Keratinocyte (primary cell): ENCODE measurements at regions not wholly inside any gene's neighbourhood (a gene's known extent, or its start where the extent isn't known, plus 50 kb on each side); places are given as distances from the start of the nearest gene placed in this dataset.

Source experiments
- DNase-seq: peaks from one replicate; pipeline ENCODE4 v3.0.0-alpha.2; 2011; ENCODE audit warnings: low read depth, missing footprints, low spot score
- FAIRE-seq: peaks from 2 replicates; lab custom pipeline; 2011; peaks lifted over from hg19 to GRCh38; lab: Jason Lieb, UNC
- H2AFZ ChIP-seq: 2 replicates; pipeline ENCODE4 v1.6.0; 2012; ENCODE audit warnings: low read length, control low read depth, inconsistent platforms; ENCODE audit not compliant: control insufficient read depth
- H3K27ac ChIP-seq: 2 replicates; pipeline ENCODE4 v1.5.1; 2011; ENCODE audit warnings: low read length; ENCODE audit not compliant: control insufficient read depth, insufficient read depth
- H3K27me3 ChIP-seq: 3 replicates; pipeline ENCODE4 v1.6.0; 2011; ENCODE audit warnings: low read length; ENCODE audit not compliant: control insufficient read depth, insufficient read depth; ENCODE audit errors: extremely low read depth
- H3K36me3 ChIP-seq, 2 experiments: 2 replicates in 1 of 2; 3 replicates in 1 of 2; pipeline ENCODE4 v1.5.1; 2011; ENCODE audit warnings: low read length in 2 of 2, mild to moderate bottlenecking in 1 of 2; ENCODE audit not compliant: control insufficient read depth in 2 of 2, insufficient read depth in 2 of 2; ENCODE audit errors: extremely low read depth in 1 of 2
- H3K4me1 ChIP-seq: 3 replicates; pipeline ENCODE4 v1.5.1; 2011; ENCODE audit warnings: low read length; ENCODE audit not compliant: control insufficient read depth, insufficient read depth; ENCODE audit errors: extremely low read depth
- H3K4me2 ChIP-seq: 3 replicates; pipeline ENCODE4 v1.6.0; 2011; ENCODE audit warnings: low read depth, low read length; ENCODE audit not compliant: control insufficient read depth, insufficient read depth; ENCODE audit errors: extremely low read depth
- H3K4me3 ChIP-seq, 3 experiments: fragments of 200-600 bp in 1 of 3; sonication (generic) in 1 of 3; 2 replicates in 2 of 3; 3 replicates in 1 of 3; pipeline ENCODE4 v1.5.1; 2011 to 2016; ENCODE audit warnings: low read length in 3 of 3, mild to moderate bottlenecking in 3 of 3, control low read depth in 2 of 3, inconsistent platforms in 1 of 3, low read depth in 1 of 3, mixed read lengths in 1 of 3, mixed run types in 1 of 3, moderate library complexity in 1 of 3; ENCODE audit not compliant: control insufficient read depth in 2 of 3, insufficient read depth in 2 of 3; ENCODE audit errors: extremely low read depth in 1 of 3
- H3K79me2 ChIP-seq: 2 replicates; pipeline ENCODE4 v1.6.0; 2012; ENCODE audit warnings: low read length; ENCODE audit not compliant: control insufficient read depth, insufficient read depth
- H3K9ac ChIP-seq: 3 replicates; pipeline ENCODE4 v1.6.0; 2011; ENCODE audit warnings: low read length; ENCODE audit not compliant: control insufficient read depth, insufficient read depth; ENCODE audit errors: extremely low read depth
- H3K9me1 ChIP-seq: 3 replicates; pipeline ENCODE4 v1.6.0; 2011; ENCODE audit warnings: low read length; ENCODE audit not compliant: control insufficient read depth, insufficient read depth; ENCODE audit errors: extremely low read depth
- H3K9me3 ChIP-seq: 2 replicates; pipeline ENCODE4 v1.5.1; 2012; ENCODE audit warnings: low read depth, low read length; ENCODE audit not compliant: control insufficient read depth
- H4K20me1 ChIP-seq: 3 replicates; pipeline ENCODE4 v1.6.0; 2011; ENCODE audit warnings: low read length; ENCODE audit not compliant: control insufficient read depth, insufficient read depth; ENCODE audit errors: extremely low read depth
- CTCF ChIP-seq, 3 experiments: IDR thresholded peaks in 1 of 3; conservative IDR thresholded peaks in 1 of 3; optimal IDR thresholded peaks in 1 of 3; 2 replicates in 2 of 3; 3 replicates in 1 of 3; pipeline versions ENCODE3 to v1.5.1; 2011; ENCODE audit warnings: low read length in 3 of 3, mild to moderate bottlenecking in 3 of 3, moderate library complexity in 2 of 3, control low read depth in 1 of 3, inconsistent platforms in 1 of 3; ENCODE audit not compliant: insufficient read depth in 2 of 3; ENCODE audit errors: extremely low read depth in 1 of 3
- EZH2 ChIP-seq: IDR thresholded peaks from one replicate; pipeline ENCODE4 v1.6.1; 2012; ENCODE audit warnings: inconsistent platforms, mild to moderate bottlenecking, low read length, moderate library complexity
- dilution Hi-C: fragments of 300-500 bp; cut with MboI; formaldehyde crosslinking; loops from one replicate; pipeline ENCODE4 v1.7.0; 2020; ENCODE audit warnings: low sequenced_read_pairs; ENCODE audit not compliant: extremely low pct_ligation_motif_present

DNA sequence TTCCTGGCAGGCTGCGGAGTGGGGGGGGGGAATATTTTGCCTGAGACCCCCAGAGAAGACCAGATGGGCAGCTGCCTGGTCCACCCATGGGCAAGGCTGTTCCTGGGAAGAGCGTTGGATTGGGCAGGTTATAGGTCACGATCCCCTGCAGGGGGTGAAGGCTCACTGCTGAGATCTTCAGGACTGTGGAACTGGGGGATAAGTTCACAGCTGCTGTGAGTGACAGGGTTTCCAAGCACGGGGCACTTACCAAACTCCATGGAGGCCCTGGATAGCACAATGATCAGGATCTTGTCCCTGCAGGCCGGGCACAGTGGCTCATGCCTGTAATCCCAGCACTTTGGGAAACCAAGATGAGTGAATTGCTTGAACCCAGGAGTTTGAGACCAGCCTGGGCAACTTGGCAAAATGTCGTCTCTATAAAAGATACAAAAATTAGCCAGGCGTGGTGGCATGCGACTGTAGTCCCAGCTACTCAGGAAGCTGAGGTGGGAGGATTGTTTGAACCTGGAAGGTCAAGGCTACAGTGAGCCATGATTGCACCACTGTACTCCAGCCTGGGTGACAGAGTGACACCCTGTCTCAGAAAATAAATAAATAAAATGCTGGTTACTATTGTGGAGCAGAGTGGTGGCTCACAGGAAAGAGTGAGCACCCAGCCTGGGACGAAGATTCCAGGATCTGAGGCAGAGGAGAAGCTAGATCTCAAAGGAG, 68.0 kb upstream of the HELT start:
- Histone ChIP-seq H3K4me2 (no peak overlapping the region), H3K27me3 (peaks cover 5% of the 10 kb centered on the region), H3K4me3 (no peak overlapping the region), H2AFZ (no peak overlapping the region), H3K9me3 (no peaks in the 10 kb centered on the region), H3K9ac (no peak overlapping the region), H3K4me1 (peaks cover 4% of the 10 kb centered on the region), H3K36me3 (no peaks in the 10 kb centered on the region), H3K9me1 (no peaks in the 10 kb centered on the region), H4K20me1 (no peaks in the 10 kb centered on the region), H3K27ac (no peak overlapping the region), H3K79me2 (no peaks in the 10 kb centered on the region)
- dilution Hi-C loops: no loop called here
- FAIRE-seq (no peak), DNase-seq (no peak)
- TF ChIP-seq CTCF (optimal IDR thresholded peaks at IDR 0.05 in 1 of 3, IDR thresholded peaks at IDR 0.05 in 1 of 3, conservative IDR thresholded peaks at IDR 0.05 in 1 of 3; ENCODE audit: extremely low read depth in 1 of 3, insufficient read depth in 2 of 3, low read length in 3 of 3) (no peak), EZH2 (no peak)

DNA sequence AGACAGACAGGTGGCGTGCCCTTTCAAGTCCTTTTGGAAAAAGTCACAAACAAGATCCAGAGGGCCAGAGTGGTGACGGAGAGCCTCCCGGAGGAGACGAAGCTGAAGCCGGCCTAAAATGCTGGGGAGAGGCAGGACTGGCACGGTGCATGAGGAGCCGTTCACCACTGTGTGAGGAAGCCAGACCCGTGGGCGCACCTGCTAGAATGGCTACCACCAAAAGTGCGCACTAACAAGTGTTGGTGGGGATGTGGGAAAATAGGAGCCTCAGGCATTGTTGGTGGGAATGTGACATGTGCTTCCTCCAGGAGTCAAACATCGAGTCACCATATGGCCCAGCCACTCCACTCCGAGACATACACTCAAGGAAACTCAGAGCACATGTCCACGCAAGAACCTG, 67.4 kb upstream of the HELT start:
- Histone ChIP-seq H3K9ac (no peak overlapping the region), H3K4me1 (peaks cover 4% of the 10 kb centered on the region), H3K36me3 (no peaks in the 10 kb centered on the region), H3K9me1 (no peaks in the 10 kb centered on the region), H3K79me2 (no peaks in the 10 kb centered on the region), H3K4me3 (no peak overlapping the region), H3K27ac (no peak overlapping the region), H3K27me3 (peaks cover 5% of the 10 kb centered on the region), H4K20me1 (no peaks in the 10 kb centered on the region), H3K4me2 (no peak overlapping the region), H3K9me3 (no peaks in the 10 kb centered on the region), H2AFZ (no peak overlapping the region)
- dilution Hi-C loops: no loop called here
- no peak for FAIRE-seq
- DNase-seq: no peak
- TF ChIP-seq EZH2 (no peak), CTCF (optimal IDR thresholded peaks at IDR 0.05 in 1 of 3, IDR thresholded peaks at IDR 0.05 in 1 of 3, conservative IDR thresholded peaks at IDR 0.05 in 1 of 3; ENCODE audit: extremely low read depth in 1 of 3, insufficient read depth in 2 of 3, low read length in 3 of 3) (no peak)
